ENCODE measurements at regions not wholly inside any gene's neighbourhood (a gene's known extent, or its start where the extent isn't known, plus 50 kb on each side); places are given as distances from the start of the nearest gene placed in this dataset.

GRCh38 chr5:68515514-68515913 lies 300.0 kb downstream of the PIK3R1 start:
- TF ChIP-seq CTCF (IDR thresholded peaks at IDR 0.05) (no peak), POLR2AphosphoS5 (IDR thresholded peaks at IDR 0.05) (no peak), POLR2A (IDR thresholded peaks at IDR 0.05) (no peak), EP300 (IDR thresholded peaks at IDR 0.05; ENCODE audit: low read depth) (no peak)

Measured in transverse colon (tissue), 4 donors.